Esophagus muscularis mucosa (tissue), 4 donors: ENCODE measurements at regions not wholly inside any gene's neighbourhood (a gene's known extent, or its start where the extent isn't known, plus 50 kb on each side); places are given as distances from the start of the nearest gene placed in this dataset.

Experiments used
- DNase-seq: peaks from one replicate; pipeline ENCODE4 v3.0.0-alpha.2; 2017; ENCODE audit errors: extremely low spot score
- H3K27ac ChIP-seq, 4 donors: fragments of 200-600 bp; sonication (generic); replicated peaks in 1 of 4; 1 replicate in 3 of 4; 2 replicates in 1 of 4; pipeline ENCODE4 v1.5.1; 2016 to 2019; ENCODE audit warnings: mild to moderate bottlenecking in 1 of 4
- H3K27me3 ChIP-seq, 4 donors: fragments of 200-600 bp; sonication (generic); one replicate each; pipeline versions ENCODE4 v1.5.1 to v1.6.0; 2016 to 2019
- H3K36me3 ChIP-seq, 4 donors: fragments of 200-600 bp; sonication (generic); one replicate each; pipeline ENCODE4 v1.5.1; 2016 to 2019
- H3K4me1 ChIP-seq, 4 donors: fragments of 200-600 bp; sonication (generic); one replicate each; pipeline ENCODE4 v1.5.1; 2016 to 2019
- H3K4me3 ChIP-seq, 4 donors: fragments of 200-600 bp; sonication (generic); 1 replicate in 2 of 4; 2 replicates in 2 of 4; pipeline ENCODE4 v1.5.1; 2016 to 2019; ENCODE audit warnings: mild to moderate bottlenecking in 4 of 4, moderate library complexity in 1 of 4
- H3K9me3 ChIP-seq, 4 donors: fragments of 200-600 bp; sonication (generic); 1 replicate in 3 of 4; 2 replicates in 1 of 4; pipeline ENCODE4 v1.5.1; 2016 to 2019
- CTCF ChIP-seq, 3 experiments: fragments of 200-600 bp in 2 of 3; fragments of 450-650 bp in 1 of 3; sonication (generic) in 2 of 3; IDR thresholded peaks; one replicate each; pipeline ENCODE4 v1.5.1; 2017 to 2019; ENCODE audit warnings: antibody characterized with exemption in 3 of 3, mild to moderate bottlenecking in 2 of 3, moderate library complexity in 1 of 3
- EP300 ChIP-seq: sonication (generic); formaldehyde crosslinking; IDR thresholded peaks from one replicate; pipeline ENCODE4 v1.6.1; 2017; ENCODE audit warnings: antibody characterized with exemption
- POLR2A ChIP-seq: fragments of 450-650 bp; IDR thresholded peaks from one replicate; pipeline ENCODE4 v1.6.1; 2017; ENCODE audit warnings: antibody characterized with exemption, moderate library complexity, mild to moderate bottlenecking, low read depth
- POLR2AphosphoS5 ChIP-seq, 2 donors: sonication (generic); formaldehyde crosslinking; IDR thresholded peaks; one replicate each; pipeline ENCODE4 v1.6.1; 2017; ENCODE audit warnings: antibody characterized with exemption in 2 of 2
- WGBS: methylation state at CpG from one replicate; pipeline ENCODE4 v1.1.5; 2018; 5-methylcytosine and 5-hydroxymethylcytosine counted together
- intact Hi-C: fragments of 100-400 bp; cut with DNase I; formaldehyde crosslinking; loops from one replicate; pipeline ENCODE4 v1.15.1; 2023

GRCh38 chr21:27639286-27639685, 672.4 kb upstream of the ADAMTS5 start:
- Histone ChIP-seq H3K9me3 (no peaks in the 10 kb centered on the region), H3K27ac (no peak overlapping the region), H3K27me3 (no peaks in the 10 kb centered on the region), H3K4me1 (no peaks in the 10 kb centered on the region), H3K36me3 (no peaks in the 10 kb centered on the region), H3K4me3 (no peak overlapping the region)
- no peak for TF ChIP-seq CTCF (IDR thresholded peaks at IDR 0.05)
- no peak for TF ChIP-seq POLR2AphosphoS5 (IDR thresholded peaks at IDR 0.05)
- no peak for TF ChIP-seq EP300
- no peak for TF ChIP-seq POLR2A
- DNase-seq: no peak
- intact Hi-C loops: no loop called here

GRCh38 chr21:27636656-27637055, 669.8 kb upstream of the ADAMTS5 start:
- Histone ChIP-seq H3K4me1 (peaks cover 3 to 9% (median 5%) of the 10 kb centered on the region in 4 donors), H3K36me3 (no peaks in the 10 kb centered on the region), H3K4me3 (no peak overlapping the region), H3K9me3 (no peaks in the 10 kb centered on the region), H3K27me3 (no peaks in the 10 kb centered on the region), H3K27ac (no peak overlapping the region)
- TF ChIP-seq CTCF (IDR thresholded peaks at IDR 0.05) (no peak), POLR2AphosphoS5 (IDR thresholded peaks at IDR 0.05) (no peak), EP300 (no peak), POLR2A (no peak)
- WGBS: 43% methylated on average over 2 of the region's 2 CpGs
- no peak for DNase-seq
- intact Hi-C loops: no loop called here

DNA sequence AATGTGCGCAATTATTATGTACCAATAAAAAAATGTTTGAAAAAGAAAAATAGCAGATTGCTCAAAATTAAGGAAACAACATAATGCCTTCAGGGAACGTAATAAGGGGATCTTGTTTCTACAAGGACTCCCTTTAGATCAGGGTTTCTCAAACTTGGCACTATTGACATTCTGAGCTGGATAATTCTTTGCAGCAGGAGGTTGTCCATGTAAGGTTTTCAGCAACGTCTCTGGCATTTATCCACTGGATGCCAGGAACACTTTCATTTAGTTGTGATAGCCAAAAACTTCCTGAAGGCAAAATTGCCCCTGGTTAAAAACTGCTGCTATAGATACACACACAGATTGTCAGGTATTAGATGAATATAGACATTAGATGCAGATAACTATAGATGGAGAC, 666.7 kb upstream of the ADAMTS5 start:
- intact Hi-C loops: no loop called here
- no peaks in the 10 kb centered on the region for H3K9me3 ChIP-seq
- H3K27ac ChIP-seq: no peak overlapping the region
- no peaks in the 10 kb centered on the region for H3K36me3 ChIP-seq
- H3K27me3 ChIP-seq: no peaks in the 10 kb centered on the region
- no peak overlapping the region for H3K4me3 ChIP-seq
- 60% methylated on average over 3 of the region's 3 CpGs for WGBS
- no peak for DNase-seq
- no peak for TF ChIP-seq POLR2AphosphoS5 (IDR thresholded peaks at IDR 0.05)
- no peak for TF ChIP-seq EP300
- TF ChIP-seq POLR2A: no peak
- no peak for TF ChIP-seq CTCF (IDR thresholded peaks at IDR 0.05)
- H3K4me1 ChIP-seq: peaks cover 3 to 15% (median 5%) of the 10 kb centered on the region in 4 donors

DNA sequence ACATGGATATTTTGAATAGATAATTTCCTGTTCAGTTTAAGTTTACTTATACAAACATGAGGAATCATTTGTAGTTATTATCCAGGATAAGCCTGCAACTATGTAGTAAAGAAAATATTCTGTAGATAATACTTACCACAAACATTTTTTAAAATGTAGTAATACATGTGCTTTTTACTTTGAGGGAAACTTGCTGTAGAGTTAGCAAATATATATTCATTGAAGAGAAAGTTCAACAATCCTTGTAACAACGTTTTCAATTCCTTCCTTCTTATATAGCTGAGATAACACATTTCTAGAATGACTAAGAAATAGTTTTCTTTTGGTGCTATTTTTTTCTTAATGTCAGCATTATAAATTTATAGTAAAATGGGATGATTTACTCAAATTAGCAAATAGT, 664.6 kb upstream of the ADAMTS5 start:
- no peaks in the 10 kb centered on the region for H3K9me3 ChIP-seq

More for the DNA sequence above, 664.6 kb upstream of the ADAMTS5 start:
- Histone ChIP-seq H3K27ac (no peak overlapping the region), H3K27me3 (no peaks in the 10 kb centered on the region), H3K36me3 (no peaks in the 10 kb centered on the region), H3K4me3 (no peak overlapping the region), H3K4me1 (peaks cover 3 to 15% (median 5%) of the 10 kb centered on the region in 4 donors)
- DNase-seq: no peak
- TF ChIP-seq EP300: no peak
- TF ChIP-seq CTCF (IDR thresholded peaks at IDR 0.05): no peak
- no peak for TF ChIP-seq POLR2A
- no peak for TF ChIP-seq POLR2AphosphoS5 (IDR thresholded peaks at IDR 0.05)
- intact Hi-C loops: no loop called here
- WGBS: 45% methylated on average over 1 of the region's 1 CpG
